CD4-positive, alpha-beta T cell treated with Interleukin-17A for 4 hours (primary cell): ENCODE measurements at regions not wholly inside any gene's neighbourhood (a gene's known extent, or its start where the extent isn't known, plus 50 kb on each side); places are given as distances from the start of the nearest gene placed in this dataset.

Source experiments
- DNase-seq: peaks from one replicate; pipeline ENCODE4 v3.0.0-alpha.2; 2020; ENCODE audit warnings: mixed read lengths

DNA sequence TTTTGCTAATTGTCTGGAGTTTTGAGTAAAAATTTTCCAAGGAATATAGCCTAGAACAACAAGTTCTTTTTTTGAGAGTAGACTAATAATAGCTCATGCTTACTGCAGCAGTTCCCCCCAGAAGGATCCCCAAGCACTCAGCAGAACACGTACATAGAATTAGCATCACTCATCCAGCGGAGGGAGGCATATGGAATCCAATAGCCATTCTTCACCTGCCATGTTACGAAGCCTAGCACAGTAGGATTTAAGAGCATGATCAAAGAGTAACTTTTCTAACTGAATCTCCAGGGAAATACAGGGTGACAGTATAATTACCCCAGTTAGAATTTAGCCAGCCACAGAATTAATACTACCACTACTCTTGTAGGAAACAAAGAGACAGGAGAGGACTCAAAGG, 511.7 kb upstream of the NOX3 start:
- no peak for DNase-seq

DNA sequence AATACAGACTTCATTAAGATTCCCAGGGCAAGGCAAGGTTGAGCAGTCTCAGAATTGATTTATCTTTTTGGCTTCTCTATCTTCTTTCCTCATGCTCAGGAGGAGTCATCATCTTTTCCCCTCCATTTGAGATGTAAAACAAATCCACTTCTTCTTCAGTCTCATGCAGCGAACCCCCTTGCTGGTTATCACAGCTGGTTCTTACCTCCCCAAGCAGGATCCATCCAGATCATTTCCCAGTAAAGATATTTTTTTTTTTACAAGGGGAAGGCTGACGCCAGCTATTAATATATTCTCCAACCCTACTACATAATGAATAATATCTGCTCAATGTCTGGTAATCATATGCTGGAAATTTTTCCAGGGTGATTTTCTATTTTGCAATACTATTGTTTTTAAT, 508.9 kb upstream of the NOX3 start:
- no peak for DNase-seq

DNA sequence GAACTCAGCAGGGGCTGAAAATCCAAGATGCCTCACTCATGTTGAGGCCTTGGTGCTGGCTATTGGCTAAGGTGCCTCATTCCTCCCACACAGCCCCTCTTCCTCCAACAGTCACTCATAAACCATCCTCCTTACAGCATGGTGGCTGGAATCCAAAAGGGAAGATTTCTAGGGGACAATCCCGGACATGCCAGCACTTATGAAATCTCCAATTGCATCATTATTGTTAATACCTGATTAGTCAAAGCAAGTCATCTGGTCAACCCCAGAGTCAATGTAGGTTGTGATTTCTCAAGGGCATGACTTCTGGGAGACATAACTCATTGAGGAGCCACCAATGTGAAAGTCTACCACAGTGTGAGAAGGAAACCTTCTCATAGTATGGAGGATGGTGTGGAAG, 506.6 kb upstream of the NOX3 start:
- DNase-seq: no peak

DNA sequence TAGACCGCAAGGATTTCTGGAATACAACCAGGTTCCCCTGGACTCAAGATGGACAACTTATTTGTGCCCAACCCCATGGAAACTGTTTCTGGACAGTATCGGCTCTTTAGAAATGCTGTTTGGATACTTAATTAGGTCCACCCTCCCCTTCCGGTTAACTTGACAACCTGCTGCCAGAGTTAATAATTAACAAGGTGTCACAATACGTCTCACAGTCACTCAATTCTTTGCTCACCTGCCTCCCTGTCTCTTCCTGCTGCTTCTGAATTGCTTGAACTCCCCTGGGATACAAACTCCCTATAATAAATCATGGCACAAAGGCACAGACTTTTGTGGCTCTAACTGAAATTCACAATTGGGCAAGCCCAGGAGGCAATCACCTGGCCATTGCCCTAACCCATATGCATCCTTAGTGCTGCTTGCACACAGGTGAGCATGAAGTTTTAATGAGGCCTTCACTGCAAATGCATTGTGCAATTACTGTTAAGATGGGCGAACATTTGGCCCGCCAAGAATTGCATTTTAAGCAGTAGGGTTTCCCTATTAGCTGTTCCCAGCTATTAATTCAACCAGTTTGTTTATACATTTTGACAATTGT, 504.4 kb upstream of the NOX3 start:
- DNase-seq: no peak

DNA sequence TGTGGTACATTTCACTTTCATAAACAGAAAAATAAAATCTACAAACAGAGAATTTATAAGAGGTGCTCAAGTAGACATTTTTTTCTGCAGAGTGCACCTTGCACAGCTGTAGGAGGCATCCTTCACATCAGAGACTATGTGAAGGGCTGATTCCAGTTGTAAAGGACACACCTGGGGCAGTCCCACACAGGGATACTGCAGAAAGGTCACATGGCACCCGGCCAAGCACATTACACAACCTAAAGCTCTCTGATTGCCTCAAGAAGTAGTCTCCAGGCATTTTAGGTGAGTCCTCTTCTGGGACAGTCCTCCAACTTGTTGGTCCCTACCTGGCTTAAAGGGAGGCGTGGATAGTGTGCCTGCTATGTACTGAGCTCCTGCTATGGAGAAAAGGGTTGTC, 502.9 kb upstream of the NOX3 start:
- DNase-seq: no peak

DNA sequence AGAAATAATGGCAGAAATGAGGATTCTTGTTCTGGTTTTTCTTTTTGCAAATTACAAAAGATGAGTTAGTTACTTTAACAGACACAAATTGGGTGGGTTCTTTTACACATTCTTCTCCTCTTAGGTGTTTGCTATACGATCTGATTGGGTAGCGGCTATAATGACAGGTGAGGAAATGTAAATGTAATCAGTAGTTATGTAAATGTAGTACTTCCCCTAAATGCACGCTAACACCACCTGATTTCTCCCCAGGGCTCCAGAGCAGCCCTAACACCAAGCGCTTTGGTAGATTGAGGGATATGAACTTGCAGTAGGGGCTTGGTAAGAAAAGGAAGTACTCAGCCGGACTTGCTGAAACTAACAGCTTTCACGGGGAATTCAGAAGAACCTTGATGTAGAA, 499.4 kb upstream of the NOX3 start:
- no peak for DNase-seq

DNA sequence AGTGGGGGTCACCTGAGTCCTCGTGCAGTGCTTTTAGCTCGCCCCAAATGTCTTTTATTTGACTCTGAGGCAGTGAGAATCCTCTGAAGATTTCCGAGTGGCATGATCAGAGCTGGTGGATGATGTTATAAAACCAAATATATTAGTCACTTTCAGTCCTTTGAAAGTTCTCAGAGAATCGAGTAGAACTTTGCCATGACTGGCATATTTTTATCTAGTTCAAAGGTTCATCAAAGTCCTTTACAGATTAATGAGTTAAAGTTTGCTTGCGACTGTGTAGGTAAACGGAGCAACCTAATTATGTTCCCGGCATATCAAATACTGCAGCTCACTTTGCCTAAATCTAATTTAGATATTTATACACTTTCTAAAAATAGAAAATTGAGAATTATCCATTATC, 498.5 kb upstream of the NOX3 start:
- no peak for DNase-seq

DNA sequence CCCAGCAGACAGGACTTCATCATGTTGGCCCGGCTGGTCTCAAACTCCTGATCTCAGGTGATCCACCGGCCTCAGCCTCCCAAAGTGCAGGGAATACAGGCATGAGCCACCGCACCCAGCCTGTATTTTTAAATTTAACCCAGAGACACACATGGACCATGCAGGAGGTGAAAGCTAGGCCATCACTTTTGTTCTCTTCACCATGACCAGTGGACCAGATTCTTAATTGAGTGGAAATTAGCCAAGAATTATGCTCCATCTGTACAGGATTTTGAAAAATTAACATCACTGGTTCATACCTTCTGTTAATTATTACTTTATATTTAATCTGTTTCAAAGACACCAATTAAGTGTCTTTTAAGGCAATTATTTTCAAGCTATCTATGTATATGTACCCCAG, 493.6 kb upstream of the NOX3 start:
- DNase-seq: no peak

DNA sequence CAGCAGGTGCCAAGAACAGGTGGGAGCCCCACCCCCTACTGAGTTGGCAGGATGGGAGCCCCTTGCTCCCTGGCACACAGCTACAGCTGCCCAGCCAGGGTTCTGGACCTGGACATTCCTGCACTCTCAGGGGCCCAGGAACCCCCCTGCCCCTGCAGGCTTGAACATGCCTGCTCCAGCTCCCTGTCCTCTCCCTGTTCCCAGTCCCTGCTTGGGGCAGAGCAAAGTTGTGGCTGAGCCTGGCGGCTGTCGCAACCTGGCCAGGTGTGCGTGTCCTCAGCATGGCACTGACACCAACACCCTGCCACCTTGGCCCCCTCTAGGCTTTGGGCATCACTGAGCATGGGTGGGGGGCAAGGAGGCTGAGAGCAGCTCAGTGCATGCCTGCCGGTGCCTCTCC, 491.2 kb upstream of the NOX3 start:
- DNase-seq: no peak

DNA sequence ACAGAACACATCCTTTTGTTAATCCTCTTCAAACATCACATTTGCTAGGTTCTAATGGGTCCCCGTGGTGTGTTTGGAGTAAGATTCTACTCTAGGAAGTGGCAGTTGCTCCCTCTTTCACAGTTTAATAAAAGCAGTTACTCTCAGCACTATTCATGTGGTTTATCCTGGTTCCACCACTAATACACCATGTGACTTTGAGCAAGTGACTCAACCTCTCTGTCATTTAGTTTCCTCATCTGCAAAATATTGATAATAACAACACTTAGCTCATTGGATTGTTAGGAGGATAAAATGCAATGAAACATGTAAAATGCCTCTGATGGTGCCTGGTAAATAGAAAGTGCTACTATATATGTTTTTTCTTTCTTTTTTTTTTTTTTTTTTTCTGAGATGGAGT, 488.0 kb upstream of the NOX3 start:
- no peak for DNase-seq

DNA sequence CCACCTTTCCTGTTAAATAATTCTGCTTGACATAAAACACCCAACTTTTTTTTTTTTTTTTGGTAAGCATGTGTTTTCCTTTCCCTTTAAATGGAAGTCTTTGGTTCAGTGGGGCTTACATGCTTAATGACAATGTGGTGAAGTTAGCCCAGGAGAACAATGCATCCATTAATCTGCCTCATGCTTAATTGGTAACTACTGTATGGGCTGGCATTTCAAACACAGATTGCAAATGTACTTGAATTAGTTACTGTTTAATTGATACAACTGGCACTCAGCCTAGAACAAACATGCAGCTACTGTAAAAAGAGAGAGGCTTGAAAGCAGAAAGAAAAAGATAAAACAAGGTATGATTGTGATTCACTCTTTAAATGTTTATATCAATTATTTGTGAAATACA, 483.6 kb upstream of the NOX3 start:
- DNase-seq: no peak

DNA sequence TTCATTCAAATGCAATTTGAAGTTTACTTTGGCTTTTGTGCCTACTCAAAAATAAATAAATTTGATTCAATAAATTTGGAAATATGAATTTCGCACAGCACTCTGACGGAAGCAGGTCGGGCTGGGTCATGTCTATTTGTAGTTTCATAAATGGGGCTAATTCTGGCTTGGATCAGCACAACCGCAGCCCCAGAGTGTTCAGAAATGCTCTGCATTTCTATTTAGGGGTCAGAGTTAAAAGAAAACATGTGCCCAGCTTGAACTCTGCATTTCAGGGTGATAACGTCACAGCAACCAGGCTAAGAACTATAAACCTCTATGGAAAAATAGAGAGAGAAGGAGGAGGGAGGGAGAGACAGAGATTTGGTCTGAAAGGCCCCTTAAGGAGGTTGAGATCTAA, 480.9 kb upstream of the NOX3 start:
- DNase-seq: no peak

DNA sequence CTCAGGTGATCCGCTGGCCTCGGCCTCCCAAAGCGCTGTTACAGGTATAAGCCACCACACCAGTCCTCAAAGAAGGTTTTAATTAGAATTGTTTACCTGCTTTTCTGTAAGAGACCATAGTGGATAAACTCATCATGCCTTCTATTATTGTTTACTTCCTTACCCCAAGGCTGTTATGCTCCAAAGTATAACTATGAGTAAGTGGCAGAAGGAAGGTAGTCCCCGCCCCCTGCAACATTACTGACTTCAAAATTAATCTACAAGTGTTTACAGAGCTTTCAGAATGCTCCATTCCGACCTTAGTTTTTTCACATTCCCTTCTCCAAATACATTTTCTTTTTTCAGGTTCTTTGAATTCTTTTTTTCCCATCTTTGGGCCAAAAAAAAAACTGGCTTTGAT, 480.5 kb upstream of the NOX3 start:
- DNase-seq: no peak

DNA sequence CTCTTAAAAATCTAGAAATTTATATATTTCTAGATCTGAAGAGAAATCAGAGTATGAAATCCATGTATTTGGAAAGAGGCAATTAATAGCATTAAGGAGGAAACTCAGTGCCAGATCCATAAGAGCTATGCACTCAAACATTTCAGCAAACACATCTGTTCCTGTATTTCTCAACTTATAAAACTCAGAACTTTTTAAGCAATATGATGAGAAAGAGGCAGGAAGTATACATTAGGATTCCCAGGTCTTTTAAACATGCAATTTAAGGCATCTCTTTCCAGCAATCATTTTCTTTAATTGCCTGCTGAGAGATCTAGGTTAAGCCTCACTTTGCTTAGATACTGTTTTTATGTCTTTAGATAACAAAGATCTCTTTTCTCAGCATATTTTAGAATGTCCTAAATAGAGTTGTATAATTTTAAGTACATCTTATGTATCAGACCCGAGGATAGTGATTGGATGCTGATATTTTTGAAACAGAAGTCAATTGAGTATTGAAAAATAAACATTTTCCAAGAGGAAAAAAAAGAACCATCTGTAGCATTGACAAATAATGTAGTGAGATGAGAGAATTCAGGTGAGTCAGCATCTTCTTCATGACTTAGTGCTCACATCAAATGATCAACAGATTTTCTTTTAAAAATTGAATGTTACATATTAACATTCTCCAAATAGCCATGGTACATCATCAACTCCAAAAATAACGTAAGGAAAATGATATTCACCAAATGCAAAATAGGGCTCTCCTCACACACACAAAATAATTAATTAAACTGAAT, 461.4 kb upstream of the NOX3 start:
- no peak for DNase-seq

DNA sequence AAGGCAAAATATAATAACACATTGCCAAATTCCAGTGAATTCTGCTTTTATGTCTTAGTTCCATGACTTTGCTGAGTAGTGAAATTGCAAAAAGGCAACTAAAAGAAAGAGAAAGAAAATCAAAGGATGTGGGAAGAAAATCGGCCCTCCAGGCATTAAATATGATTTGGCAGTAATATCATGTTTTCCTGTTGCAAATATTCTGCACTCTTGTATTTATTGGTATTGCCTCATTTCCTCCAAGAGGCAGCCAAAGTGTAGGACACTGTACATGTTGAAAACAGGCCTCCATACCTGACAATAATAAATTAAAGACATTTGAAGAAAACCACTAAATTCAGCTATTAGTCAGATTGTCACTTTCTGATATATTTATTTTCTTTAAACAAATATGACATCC, 460.0 kb upstream of the NOX3 start:
- DNase-seq: no peak

DNA sequence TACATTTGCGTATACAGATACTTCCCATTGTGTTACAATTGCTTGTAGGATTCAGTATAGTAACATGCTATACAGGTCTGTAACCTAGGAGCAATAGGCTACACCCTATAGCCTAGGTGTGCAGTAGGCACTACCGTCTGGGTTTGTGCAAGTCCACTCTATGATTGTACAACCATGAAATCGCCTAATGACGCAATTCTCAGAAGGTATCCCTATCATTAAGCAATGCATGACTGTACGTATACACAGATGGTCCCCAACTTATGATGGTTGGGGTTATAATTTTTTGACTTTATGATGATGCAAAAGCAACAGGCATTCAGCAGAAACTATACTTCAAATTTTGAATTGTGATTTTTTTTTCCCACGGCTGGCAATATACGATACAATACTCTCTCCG, 458.2 kb upstream of the NOX3 start:
- no peak for DNase-seq

DNA sequence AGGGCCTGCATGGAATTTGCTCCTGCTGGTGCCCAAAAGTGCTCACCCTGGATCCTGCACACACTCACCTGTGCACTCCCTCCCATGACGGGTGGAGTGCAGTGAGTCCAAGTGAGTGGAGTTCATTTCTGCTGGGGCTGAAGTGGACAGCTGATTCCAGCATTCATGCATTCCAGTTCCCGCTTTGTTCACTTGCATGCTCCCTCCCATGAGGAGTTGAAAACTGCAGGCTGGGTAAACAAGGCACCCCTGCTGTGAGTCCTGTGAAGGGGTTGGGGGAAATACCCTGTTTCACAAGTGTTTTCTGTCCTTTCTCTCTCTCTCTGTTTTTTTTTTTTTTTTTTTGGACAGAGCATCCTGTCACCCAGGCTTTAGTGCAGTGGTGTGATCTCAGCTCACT, 454.1 kb upstream of the NOX3 start:
- no peak for DNase-seq

DNA sequence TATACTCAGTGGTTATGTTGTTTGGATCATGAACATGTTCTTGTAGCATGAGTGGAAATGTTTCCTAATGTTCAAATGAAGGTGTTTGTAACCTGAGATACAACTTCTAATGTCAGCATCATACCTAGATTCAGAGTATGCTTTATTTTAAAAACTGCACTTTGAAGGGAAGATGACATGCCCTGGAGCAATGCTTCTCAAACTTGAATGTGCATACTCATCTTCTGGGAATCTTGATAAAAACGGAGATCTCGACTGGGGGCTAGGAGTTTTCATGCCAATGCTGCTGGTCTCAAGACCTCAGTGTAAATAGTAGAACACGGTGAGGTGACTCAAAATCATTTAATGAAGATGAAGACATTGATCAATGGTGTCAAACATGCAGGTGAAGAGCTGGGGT, 440.0 kb upstream of the NOX3 start:
- no peak for DNase-seq

DNA sequence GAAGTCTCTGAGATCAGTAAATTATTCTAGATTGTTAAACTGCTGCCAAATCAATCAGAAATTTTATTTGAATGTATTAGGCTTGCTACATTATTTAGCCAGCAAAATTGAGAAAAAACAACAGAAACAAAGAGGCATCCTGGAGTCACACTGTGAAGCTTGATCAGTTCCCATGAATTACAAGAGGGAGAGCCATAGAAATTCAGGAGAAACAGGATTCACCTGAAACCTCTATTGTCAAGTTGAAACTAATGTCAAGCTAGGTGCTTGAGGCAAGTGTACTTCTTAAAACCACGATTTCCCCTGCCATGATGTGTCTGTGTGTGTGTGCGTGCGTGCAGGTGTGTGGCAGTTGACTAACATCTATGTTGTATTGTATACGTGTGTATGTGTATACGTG, 439.1 kb upstream of the NOX3 start:
- no peak for DNase-seq

DNA sequence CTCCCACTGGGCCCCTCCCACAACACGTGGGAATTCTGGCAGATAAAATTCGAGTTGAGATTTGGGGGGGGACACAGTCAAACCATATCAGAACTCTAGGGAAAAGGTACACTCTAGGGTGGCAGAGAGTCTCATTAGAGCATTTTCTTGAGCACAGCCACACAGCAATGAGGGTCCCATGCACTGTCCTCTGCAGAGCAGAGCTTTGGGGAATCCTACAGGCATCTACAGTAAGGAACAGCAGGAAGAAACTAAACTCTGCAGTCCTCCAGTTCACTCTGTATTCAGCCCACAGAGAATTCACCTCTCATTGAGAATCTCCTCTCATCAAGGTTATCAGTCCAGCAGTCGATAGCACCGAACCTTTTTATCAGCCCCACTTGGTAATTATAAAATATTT, 438.6 kb upstream of the NOX3 start:
- DNase-seq: no peak

DNA sequence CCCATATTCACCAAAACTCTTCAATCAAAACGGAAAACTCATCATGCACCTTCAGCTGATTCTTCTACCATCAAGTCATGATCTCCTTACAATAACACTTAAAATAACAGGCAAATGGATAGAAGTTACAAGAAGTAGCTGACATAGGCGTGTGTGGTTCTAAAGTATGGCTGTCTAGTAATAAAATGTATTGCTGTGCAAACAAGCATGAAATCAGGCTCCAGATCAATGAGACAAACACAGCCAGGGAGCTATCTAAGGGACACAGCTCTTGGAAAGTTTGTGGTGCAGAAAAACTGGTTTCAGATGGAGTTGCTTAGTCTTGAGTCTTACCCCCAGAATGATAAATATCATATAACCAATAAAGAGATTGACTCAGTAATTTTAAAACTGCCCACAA, 434.8 kb upstream of the NOX3 start:
- DNase-seq: no peak

DNA sequence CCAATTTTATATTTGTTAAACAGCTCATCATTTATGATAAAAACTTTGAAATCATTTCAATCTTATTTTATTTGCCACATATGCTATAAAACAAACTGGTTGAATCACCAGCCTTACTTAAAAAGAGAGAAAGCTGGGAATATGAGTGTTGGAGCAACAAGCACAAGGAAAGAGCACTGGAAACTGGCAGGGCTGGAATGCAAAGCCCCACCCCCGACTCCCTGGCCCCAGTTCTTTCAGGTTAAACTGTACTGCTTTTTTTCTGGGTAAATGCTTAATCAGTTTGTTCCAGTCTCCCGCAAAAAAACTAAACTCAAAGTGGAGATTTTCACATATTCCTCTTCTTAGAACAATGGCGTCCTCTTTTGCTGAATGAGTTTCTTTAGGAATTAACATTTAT, 433.8 kb upstream of the NOX3 start:
- DNase-seq: no peak

DNA sequence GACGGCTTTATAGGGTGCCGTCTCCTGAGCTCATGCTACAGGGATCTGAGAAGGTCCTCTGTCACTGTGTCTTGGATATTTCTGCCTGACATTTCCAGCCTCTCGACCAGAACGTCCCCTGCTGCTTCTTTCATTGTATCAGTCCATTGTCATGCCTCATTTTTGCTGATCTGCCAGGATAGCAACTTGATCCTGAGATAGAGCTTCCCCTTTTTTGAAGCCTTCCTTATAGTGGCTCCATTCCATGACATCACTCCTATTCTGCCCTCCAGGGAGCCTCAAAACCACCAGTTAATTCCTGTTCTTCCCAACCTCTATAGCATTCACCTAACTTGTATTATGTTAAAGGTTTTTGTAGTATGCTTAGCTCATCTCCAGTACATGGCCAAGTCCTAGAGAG, 431.8 kb upstream of the NOX3 start:
- DNase-seq: no peak

DNA sequence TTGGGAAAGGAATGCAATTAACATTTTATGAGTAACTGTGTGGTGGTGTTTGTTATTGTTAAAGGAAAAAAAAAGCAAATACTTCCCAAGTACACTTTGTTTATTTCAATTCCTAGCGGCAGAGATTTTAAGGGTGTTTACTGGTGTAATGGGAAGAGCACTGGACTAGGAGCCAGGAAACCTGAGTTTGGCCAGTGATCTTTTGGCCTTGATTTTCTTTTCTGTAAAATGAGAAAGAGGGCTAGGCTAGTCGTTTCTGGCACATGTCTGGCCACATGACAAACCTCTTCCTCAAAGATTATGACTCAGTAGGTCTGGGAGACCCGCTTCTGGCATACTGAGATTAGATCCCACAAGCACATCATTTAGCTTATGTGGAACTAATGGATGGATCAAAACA, 428.1 kb upstream of the NOX3 start:
- DNase-seq: no peak

DNA sequence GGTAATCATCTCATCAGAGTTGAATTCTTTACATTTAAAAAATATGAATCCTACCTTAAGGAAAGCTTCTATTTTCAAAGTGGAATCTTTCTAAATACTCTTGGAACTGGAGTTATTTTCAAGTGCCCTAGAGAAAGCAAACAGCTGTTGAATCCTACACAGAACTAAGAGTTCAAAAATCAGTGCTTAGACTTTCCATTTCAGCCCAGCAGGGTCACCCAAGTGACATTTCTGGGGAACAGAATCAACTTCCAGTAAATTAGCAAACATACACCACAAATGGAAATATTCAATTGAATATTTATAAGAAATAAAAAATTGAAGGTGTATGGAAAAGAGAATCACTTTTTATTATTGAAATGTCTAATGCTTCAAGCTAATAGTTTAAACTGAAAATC, 427.7 kb upstream of the NOX3 start:
- DNase-seq: no peak
